ENCODE measurements at regions not wholly inside any gene's neighbourhood (a gene's known extent, or its start where the extent isn't known, plus 50 kb on each side); places are given as distances from the start of the nearest gene placed in this dataset.
"Not testable (repeated sequence)": the region's sequence is repeated elsewhere in the genome, so short reads cannot be mapped to it uniquely, and the experiment has no call there.

DNA sequence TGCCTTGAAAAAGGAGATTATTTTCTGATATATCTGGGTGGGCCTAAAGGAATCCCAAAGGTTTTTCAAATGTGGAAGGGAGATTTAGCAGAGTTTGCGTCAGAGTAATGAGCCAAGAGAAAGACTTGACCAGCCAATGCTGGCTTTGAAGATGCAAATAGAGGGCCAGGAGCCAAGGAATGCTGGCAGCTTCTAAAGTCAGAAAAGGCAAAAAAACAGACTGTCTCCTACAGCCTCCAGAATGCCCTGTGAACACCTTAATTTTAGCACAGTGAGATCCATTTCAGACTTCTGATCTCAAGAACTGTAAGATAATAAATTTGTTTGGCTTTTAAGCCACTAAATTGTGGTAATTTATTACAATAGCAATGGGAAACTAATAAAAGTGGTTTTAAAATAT, 122.6 kb upstream of the FREM1 start:
- no peak for DNase-seq

GRCh38 chr9:15021146-15021545, 110.9 kb upstream of the FREM1 start:
- no peak for DNase-seq

DNA sequence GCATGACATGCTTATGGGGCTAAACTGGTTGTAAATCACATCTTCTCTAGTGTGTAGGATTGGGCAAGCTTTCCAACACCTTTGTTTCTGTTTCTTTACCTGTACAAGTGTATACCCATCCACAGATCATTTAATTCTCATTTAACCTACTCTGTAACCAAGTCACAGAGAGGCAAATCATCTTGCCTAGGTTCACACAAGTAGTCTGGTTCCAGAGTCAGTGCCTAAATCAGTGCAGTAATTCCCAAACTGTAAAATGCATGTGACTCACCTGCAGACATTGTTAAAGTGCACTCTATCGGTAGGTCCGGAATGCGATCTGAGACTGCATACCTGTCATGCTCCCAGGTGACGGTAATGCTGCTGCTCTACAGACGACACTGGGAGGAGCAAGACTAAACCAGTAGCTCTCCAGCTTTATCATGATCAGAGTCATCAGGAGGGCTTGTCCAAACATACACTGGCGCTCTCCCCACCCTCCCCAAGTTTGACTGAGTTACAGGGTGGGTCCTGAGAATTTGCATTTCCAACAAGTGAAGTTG, 107.9 kb upstream of the FREM1 start:
- no peak for DNase-seq

- DNase-seq, result no peak
These were observed 100.4 kb upstream of the FREM1 start for GRCh38 chr9:15010581-15010980.

DNA sequence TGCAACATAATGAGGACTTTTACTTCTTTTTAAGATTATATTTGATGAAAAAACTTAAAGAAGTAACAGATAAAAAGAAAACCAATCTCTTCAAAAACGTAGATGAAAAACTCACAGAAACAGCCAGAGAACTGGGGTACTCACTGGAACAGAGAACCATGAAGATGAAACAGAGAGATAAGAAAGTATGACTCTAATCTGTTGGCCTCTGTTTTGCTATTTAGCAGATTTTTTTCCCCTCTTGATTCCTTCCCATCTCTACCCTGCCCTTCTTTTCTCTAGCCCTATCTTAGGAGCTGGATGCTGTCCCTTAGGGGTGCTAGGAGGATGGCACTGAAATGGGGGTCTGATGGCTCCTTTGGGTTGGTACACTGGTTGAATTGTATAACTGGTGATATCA, 97.5 kb upstream of the FREM1 start:
- DNase-seq, result no peak

- DNase-seq, result no peak
These were observed 84.5 kb upstream of the FREM1 start for GRCh38 chr9:14994738-14995137.

GRCh38 chr9:14993901-14994554, 83.8 kb upstream of the FREM1 start:
- no peak for DNase-seq

DNA sequence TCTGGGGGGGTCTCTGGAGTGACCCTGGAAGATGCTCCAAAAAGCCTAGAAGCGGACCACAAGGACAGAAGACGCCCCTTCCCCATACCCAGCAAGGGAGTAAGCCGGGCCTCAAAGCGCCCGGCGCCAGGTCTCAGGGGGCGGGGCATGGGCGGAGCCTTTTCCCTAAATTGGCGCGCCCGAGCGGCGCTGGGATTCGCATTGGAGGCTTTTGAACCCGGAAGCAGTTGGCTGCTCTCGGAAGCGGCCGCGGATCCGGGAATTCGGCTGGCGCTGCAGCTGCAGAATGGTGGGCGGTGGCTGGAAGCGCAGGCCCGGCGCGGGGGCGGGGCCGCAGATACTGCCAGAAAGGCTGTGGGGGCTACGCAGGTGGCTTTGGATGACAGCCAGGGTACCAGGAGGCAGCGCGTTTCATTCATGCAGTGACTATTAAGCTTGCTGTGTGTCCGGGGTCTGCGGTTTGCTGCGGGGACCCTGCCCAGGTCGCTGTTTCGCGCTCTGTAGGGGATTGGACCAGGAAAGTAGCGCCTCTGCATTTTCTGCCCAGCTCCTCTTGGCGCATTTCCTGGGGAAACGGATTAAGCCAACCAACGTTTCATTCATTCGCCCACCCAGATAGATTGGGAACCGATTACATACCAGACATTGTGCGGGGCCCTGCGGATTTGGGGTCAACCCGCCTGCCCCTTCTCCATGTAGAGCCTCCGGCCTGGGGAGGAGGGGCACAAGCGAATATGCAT, 83.0 kb upstream of the FREM1 start:
- peak; percentile 14 for DNase-seq

DNA sequence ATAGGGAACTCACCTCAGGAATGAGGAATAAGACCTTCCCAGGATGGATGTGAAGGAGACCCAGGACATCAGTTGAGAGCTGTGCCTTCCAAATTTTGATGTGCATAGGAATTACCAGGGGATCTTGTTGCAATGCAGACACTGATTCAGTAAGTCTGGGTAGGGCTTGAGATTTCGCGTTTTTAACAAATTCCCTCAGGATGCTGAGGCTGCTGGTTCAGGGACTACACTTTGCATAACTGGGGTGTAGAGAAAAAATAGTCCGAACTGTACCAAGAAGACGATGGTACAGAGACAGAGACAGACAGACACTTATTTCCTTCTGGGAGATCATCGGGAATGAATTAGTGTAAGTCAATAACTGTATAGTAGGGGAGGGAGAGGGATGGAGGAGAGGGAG, 82.3 kb upstream of the FREM1 start:
- no peak for DNase-seq

- DNase-seq, result no peak
These were observed 81.9 kb upstream of the FREM1 start for GRCh38 chr9:14992081-14992480.

DNA sequence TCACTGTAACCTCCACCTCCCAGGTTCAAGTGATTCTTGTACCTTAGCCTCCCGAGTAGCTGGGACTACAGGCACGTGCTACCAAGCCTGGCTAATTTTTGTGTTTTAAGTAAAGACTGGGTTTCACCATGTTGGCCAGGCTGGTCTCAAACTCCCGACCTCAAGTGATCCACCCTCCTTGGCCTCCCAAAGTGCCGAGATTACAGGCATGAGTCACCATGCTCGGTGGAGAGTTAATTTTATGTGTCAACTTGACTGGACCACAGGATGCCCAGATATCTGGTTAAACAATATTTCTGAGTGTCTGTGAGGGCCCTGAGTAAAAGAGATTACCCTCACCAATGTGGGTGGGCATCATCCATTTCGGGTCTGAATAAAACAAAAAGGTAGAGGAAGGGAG, 80.4 kb upstream of the FREM1 start:
- not testable (repeated sequence) for DNase-seq

DNA sequence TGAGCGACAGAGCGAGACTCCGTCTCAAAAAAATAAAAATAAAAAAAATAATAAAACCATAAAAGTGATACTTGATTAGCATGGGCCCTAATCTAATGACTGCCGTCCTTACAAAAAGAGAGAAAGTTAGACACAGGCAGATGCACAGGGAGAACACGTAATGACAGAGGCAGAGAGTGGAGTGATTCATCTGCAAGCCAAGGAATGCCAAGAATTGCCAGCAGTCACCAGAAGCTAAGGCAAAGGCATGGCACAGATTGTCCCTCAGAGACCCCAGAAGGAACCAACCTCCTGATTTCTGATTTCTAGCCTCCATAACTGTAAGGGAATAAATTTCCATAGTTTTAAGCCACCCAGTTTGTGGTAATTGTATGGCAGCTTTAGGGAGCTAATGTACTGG, 79.6 kb upstream of the FREM1 start:
- DNase-seq, result no peak

- not testable (repeated sequence) for DNase-seq
These were observed 79.1 kb upstream of the FREM1 start for GRCh38 chr9:14989336-14989735.

DNA sequence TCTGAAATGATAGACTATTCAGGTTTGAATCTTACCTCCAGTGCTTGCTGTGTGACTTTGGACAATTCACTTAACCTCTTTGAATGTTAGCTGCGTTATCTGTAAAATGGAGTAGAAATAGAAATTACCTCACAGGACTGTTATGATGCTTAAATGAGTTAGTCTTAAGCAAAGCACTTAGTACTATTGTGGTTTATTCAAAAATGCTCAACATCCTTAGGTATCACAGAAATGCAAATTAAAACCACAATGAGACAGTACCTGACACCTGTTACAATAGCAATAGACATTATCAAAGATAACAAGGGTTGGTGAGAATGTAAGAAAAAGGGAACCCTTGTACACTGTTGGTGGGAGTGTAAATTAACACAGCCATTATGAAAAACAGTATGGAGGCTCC, 77.6 kb upstream of the FREM1 start:
- no peak for DNase-seq

- no peak for DNase-seq
These were observed 75.2 kb upstream of the FREM1 start for GRCh38 chr9:14985419-14985818.

DNA sequence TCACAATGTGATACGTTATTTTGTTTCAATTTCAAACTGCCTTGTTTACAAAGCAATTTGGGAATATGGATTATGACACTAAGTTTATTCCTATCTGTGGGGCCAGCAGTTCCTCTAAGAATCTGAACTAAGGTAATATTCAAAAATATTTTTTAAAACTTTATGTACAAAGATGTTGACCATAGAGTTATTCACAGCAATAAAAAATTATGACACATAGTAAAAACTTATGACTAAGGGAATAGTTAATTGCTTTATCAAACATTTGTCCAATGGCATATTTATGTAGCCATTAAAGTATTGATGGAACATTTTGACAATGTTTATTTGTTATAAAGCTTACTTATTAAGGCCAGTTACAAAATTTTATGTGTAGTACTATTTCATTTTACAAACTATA, 73.4 kb upstream of the FREM1 start:
- DNase-seq, result no peak

DNA sequence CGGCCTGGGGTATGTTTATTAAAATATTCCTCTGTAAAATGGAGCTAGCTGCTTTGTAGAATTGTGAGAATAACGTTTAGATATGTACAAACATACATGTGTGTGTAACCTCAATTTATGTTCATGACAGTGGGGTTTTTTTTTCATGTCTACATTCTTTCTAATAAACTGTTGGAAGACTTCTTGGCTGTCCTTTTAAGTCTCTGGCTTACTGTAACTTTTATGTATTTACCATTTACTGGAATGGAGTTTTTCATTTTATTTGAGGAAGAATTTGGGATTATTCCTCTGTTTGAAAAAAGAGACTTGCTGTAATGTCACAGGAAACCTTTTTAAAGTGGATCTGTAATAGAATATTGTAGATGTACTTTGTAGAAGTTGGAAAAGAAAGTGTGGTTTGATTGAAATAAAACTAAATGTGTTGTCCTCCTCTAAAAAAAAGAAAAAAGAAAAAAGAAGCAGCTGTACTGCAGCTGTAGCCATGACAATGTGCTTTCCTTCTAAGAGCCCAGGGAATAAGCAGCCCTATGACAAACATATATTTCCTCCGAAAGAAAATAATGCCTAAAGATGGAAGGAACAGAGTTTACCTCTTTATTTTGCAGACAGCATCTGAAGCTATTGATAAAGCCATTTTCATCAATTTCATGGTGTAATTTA, 71.2 kb upstream of the FREM1 start:
- no peak for DNase-seq

- DNase-seq, result no peak
These were observed 68.1 kb upstream of the FREM1 start for GRCh38 chr9:14978022-14979000.

DNA sequence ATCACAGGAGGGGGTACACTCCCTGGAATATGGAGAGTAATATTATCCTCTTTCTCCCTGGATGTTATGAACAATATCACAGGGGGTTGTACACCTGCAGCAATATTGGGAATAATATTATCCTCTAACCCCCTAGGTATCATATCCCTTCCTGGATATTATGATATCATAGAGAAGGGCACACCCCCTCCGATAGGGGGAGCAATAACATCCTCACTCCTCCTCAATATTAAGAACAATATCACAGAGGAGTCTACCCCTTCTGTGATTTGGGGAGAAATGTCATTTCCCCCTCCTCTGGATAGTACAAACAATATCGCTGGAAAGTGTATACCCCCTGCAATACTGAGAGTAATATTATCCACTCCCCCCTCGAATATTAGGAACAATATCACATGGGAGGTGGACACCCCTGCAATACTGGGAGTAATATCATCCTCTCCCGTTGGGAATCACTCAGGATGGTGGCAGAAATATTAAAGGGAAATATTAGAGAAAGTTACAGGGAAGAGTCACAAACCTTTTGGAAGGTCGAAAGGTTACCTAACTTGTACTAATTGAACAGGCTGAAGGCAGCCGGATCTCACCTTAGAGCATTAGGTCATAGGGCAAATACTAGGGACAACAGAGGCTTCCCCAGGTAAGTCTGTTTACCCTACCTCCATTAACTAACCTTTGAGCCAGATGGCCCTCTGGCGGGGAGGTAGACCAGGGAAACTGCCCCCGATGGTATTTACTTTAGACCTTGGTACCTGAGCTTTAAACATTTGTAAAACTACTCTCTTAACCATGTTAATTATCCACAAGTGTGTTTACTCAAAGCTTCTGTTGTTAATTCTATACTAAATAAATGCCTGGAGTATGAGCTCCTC, 57.5 kb upstream of the FREM1 start:
- DNase-seq, result no peak

DNA sequence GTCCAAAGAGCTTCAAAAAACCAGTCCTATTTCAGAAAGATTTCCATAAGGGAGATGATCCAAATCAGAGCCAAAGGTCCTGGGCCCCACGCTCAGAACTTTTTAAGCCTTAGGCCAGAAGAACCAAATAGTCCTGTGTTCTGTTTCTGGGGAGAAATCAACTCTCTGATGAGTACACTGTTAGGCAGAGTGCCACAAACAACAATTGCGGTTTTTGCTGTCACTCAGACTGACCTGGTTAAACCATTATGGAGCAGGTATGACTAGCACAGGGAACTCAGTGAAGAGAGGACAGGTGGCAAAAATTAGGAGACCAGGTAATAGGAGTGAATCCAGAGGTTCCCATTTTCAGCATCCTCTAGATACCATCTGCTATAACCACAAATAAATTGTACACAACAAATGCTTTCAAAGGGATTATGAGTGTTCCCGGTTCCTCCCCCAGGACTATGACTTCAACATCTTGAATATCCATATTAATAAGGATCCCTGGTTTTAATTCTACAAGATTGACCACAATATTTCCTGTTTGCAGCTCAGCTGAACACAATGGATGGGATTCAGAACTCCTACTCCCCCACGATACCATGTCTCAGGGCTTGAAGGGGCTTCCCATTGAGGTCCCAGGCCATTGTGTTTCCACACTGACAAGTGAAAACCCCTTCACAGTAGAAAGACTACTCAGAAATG, 52.1 kb upstream of the FREM1 start:
- DNase-seq, result no peak

All from CD4-positive, alpha-beta T cell treated with Interferon gamma for 1 hour (primary cell).